HG03159 (cell line): ENCODE measurements at regions not wholly inside any gene's neighbourhood (a gene's known extent, or its start where the extent isn't known, plus 50 kb on each side); places are given as distances from the start of the nearest gene placed in this dataset.
"Not testable (repeated sequence)": the region's sequence is repeated elsewhere in the genome, so short reads cannot be mapped to it uniquely, and the experiment has no call there.

Experiments
- ATAC-seq: cut with Tn5 transposase; IDR thresholded peaks from one replicate; pipeline ENCODE4 v1.9.1; 2021; ENCODE audit warnings: mild to moderate bottlenecking, moderate library complexity; ENCODE audit not compliant: unreplicated experiment

DNA sequence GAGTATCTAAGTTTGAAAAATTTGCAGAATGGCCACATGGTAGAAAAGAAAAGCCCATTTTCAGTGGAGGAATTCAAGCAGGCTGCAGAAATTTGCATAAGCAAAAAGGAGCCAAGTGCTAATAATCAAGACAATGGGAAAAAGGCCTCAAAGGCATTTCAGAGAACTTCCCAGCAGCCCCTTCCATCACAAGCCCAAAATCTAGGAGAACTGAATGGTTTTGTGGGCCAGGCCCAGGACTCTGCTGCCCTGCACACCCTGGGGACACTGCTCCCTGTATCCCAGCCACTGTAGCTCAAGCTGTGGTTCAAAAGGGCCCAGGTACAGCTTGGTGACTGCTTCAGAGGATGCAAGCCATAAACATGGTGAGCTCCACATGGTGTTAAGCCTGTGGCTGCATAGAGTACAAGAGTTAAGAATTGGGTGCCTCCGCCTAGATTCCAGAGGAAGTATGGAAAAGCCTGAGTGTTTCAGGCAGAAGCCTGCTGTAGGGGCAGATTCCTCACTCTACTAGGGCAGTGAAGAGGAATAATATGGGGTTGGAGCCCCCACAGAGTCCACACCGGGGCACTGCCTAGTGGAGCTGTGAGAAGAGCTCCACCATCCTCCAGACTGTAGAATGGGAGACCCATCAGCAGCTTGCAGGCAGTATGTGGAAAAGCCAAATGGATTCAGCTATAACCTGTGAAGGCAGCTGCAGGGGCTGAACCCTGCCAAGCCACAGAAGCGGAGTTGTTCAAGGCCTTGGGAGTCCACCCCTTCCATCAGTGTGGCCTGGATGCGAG, 720.7 kb upstream of the CTNND2 start:
- ATAC-seq = no peak

DNA sequence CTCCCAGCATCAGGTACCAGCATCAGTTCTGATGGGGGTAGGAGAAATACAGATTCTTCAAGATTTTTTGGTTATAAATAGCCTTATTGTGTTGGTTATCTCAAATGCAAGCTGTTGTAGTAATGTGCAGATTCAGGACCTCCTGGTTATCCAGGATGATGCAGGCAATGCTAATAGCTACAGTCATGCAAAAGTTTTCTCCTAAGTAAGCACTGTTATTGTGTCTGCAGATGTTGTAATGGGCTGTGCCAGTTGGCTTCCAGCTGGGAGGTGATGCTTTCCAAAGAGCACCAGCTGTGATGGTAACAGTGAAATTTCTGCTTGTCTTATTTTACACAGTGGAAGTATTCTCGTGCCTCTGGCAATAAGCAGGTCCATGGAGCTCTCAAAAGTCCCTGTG, 719.2 kb upstream of the CTNND2 start:
- no peak for ATAC-seq

DNA sequence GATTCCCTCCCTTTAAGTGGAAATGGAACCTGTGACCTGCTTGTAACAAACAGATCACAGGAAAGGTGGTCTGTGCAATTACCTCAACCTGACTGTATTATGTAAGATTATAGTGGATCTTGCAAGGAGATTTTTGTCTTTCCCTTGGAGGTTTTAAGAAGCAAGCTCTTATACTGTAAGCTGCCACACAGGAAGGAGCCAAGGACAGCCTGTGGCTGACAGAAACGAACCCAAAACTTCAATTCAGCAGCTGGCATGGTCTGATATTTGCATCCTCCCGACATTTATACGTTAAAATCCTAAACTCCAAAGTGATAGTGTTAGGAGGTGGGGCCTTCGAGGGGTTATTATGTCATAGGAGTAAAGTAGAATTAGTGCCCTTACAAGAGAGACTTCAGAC, 711.8 kb upstream of the CTNND2 start:
- ATAC-seq = no peak

- no peak for ATAC-seq
Measured at GRCh38 chr5:12615141-12615820, 711.0 kb upstream of the CTNND2 start.

- ATAC-seq = no peak
Measured at GRCh38 chr5:12614608-12615007, 710.4 kb upstream of the CTNND2 start.

DNA sequence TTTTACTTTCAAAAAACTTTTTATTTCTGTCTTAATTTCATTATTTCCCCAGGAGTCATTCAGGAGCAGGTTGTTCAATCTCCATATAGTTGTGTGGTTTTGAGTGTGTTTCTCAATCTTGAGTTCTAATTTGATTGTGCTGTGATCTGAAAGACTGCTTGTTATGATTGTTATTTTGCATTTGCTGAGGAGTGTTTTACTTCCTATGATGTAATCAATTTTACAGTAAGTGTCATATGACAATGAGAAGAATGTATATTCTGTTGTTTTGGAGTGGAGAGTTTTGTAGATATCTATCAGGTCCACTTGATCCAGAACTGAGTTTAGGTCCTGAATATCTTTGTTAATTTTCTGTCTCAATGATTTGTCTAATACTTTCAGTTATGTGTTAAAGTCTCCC, 706.9 kb upstream of the CTNND2 start:
- ATAC-seq = no peak

- ATAC-seq = not testable (repeated sequence)
Measured at GRCh38 chr5:12607817-12608216, 703.6 kb upstream of the CTNND2 start.

DNA sequence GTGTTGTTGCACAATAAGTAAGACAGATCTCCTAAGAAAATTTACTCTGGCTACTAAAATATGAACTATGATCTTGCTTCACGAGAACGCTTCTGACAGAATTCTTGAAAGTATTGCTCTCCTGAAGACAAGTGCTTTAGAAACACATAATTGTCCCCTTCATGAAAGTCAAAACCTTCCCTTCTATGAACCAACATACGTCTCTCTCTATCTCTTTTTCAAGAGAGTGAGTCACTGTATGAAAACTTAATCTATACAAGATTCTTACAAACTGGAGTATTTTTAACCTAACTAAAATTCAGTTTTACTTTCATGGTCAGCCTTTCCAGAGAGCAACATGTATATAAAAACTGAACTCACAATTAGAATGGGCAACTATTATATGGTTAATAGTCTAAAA, 688.0 kb upstream of the CTNND2 start:
- no peak for ATAC-seq

GRCh38 chr5:12586406-12586805, 682.2 kb upstream of the CTNND2 start:
- no peak for ATAC-seq

DNA sequence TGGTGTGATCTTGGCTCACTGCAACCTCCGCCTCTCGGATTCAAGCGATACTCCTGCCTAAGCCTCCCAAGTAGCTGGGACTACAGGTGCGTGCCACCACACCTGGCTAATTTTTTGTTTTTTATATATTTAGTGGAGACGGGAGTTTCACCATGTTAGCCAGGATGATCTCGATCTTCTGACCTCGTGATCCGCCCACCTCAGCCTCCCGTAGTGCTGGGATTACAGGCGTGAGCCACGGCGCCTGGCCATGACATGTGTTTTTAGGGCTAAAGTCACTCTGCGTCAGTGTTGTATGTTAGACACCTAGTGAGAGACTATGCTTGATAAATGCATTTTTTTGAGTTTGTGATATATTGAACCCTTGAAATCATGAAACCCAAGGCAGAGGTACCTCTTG, 674.6 kb upstream of the CTNND2 start:
- not testable (repeated sequence) for ATAC-seq

DNA sequence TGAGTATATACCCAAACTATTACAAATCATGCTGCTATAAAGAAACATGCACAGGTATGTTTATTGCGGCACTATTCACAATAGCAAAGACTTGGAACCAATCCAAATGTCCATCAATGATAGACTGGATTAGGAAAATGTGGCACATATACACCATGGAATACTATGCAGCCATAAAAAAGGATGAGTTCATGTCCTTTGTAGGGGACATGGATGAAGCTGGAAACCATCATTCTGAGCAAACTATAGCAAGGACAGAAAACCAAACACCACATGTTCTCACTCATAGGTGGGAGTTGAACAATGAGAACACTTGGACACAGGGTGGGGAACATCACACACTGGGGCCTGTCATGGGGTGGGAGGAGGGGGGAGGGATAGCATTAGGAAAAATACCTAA, 672.7 kb upstream of the CTNND2 start:
- ATAC-seq = not testable (repeated sequence)

- ATAC-seq = not testable (repeated sequence)
Measured at GRCh38 chr5:12574298-12575093, 670.2 kb upstream of the CTNND2 start.

DNA sequence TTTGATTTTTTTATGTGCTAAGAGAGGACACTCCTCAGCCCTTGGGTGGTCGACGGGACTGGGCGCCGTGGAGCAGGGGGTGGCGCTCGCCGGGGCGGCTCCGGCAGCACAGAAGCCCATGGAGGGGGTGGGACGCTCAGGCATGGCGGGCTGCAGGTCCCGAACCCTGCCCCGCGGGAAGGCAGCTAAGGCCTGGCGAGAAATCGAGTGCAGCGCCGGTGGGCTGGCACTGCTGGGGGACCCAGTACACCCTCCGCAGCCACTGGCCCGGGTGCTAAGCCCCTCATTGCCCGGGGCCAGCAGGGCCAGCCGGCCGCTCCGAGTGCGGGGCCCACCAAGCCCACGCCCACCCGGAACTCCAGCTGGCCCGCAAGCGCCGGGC, 669.7 kb upstream of the CTNND2 start:
- not testable (repeated sequence) for ATAC-seq

GRCh38 chr5:12570688-12571087, 666.4 kb upstream of the CTNND2 start:
- ATAC-seq = no peak

GRCh38 chr5:12566441-12566840, 662.2 kb upstream of the CTNND2 start:
- ATAC-seq = no peak

- ATAC-seq = no peak
Measured at GRCh38 chr5:12557012-12557411, 652.8 kb upstream of the CTNND2 start.

DNA sequence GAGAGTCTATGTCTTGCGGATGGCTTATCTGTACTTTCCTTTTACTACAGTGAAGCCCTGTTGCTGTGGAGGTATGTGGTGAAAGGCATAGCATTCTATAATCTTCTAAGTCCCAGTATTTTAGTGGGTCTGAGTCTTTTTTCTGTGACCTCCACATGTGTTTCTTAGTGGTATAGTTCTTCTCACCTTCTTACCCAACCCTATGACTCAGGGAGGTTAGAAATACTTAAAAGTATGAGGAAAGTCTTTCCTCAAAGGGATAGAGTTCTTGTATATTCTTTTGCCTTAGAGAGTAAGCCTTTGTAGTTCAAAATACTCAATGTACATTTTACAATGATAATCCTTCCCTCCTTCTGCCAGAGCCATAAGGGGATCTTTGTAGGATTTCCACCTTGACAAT, 621.9 kb upstream of the CTNND2 start:
- no peak for ATAC-seq

DNA sequence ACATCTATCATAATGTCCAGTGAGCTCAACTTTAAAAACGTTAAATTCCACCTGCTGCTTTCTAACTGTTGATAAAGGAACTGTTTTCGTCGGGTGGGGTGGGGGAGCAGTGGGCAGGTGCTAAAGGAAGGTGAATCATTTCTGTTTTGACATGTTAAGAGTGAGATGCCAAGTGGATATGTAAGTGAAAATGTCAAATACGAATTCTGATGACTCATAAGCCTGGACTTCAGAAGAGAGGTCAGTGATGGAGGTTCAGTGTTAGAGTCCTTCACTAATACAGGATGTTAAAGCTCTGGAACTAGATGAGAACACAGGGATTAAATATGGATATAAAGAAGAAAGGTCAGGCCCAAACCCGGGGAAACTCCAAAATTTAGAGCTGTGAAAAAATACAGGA, 617.9 kb upstream of the CTNND2 start:
- no peak for ATAC-seq

GRCh38 chr5:12504983-12505382, 600.7 kb upstream of the CTNND2 start:
- not testable (repeated sequence) for ATAC-seq

DNA sequence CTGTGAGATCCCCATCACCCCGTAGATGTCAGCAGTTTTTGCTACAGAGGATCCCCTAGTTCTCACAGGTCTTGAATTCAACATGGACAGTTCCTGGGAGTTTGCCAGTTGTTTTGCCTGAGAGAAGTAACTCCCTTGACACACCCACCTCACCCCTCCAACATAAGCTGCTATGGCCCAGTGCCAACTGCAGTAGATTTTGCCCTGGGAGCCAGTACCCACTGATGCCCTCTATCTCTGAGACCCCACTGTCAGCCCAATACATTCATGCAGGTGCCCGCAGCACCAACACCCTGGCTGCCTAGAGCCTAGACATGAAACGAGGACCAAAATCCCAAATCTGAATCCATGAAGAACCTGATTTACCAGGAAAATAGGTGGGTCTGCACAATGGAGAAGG, 583.9 kb upstream of the CTNND2 start:
- no peak for ATAC-seq

DNA sequence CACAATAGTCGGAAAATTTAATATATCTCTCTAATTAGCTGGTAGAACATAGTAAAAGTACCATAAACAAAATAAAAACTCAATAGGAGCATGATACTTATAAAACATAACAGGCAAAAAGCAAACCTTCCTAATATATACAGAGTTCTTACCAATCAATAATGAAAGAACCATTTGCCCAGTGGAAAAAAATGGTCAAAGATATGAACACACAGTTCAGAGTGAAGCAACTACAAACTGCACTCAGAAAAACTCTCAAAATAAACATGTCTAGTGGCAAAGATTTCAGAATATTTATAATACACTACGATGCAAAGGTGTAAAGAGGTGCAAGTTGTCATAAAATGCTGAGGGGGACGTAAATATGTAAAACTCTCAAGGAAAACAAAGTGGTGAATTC, 576.2 kb upstream of the CTNND2 start:
- ATAC-seq = no peak

DNA sequence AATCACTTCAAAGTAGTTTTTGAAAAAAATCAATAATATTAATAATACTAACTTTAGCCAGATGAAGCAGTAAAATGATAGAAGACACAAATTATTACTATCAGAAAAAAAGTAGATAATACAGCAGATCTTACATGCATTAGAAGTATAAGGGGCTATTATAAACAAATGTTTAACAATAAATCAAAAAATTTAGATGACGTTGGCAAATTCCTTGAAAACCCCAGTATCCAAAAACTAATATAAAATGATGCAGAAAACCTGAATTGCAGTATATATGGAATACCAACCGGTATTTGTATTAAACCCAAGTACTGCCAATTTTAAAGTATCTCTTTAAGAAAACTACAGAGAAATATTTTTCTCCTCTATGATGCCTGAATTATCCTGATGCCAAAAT, 573.3 kb upstream of the CTNND2 start:
- ATAC-seq = no peak
